DND-41 (cell line): ENCODE measurements at regions not wholly inside any gene's neighbourhood (a gene's known extent, or its start where the extent isn't known, plus 50 kb on each side); places are given as distances from the start of the nearest gene placed in this dataset.

Experiments used
- ATAC-seq: fragments of 200-7000 bp; cut with Tn5 transposase; 3 replicates; pipeline ENCODE4 v1.9.1; 2021; ENCODE audit warnings: low read depth; ENCODE audit not compliant: insufficient read depth
- DNase-seq: peaks from one replicate; pipeline ENCODE4 v3.0.0-alpha.2; 2020
- H2AFZ ChIP-seq: 2 replicates; pipeline ENCODE4 v1.6.0; 2012; ENCODE audit warnings: low read depth, low read length
- H3K27ac ChIP-seq: 2 replicates; pipeline ENCODE4 v1.5.1; 2012; ENCODE audit warnings: low read length, inconsistent platforms
- H3K27me3 ChIP-seq: fragments of 200-600 bp; sonication (generic); 2 replicates; pipeline ENCODE4 v1.6.0; 2012; ENCODE audit warnings: low read length, mild to moderate bottlenecking, inconsistent platforms; ENCODE audit not compliant: insufficient read depth, poor library complexity
- H3K36me3 ChIP-seq: 2 replicates; pipeline ENCODE4 v1.5.1; 2012; ENCODE audit warnings: low read length, inconsistent platforms; ENCODE audit not compliant: insufficient read depth
- H3K4me1 ChIP-seq: 2 replicates; pipeline ENCODE4 v1.5.1; 2012; ENCODE audit warnings: mild to moderate bottlenecking, low read length; ENCODE audit not compliant: insufficient read depth
- H3K4me2 ChIP-seq: 2 replicates; pipeline ENCODE4 v1.6.0; 2012; ENCODE audit warnings: mild to moderate bottlenecking, moderate library complexity, low read length, inconsistent platforms; ENCODE audit not compliant: insufficient read depth
- H3K4me3 ChIP-seq, 2 experiments: fragments of 200-600 bp in 1 of 2; shearing (Covaris generic) in 1 of 2; 2 replicates each; pipeline ENCODE4 v1.5.1; 2012 to 2016; ENCODE audit warnings: inconsistent platforms in 2 of 2, low read length in 2 of 2, mild to moderate bottlenecking in 2 of 2, low read depth in 1 of 2, moderate library complexity in 1 of 2
- H3K79me2 ChIP-seq: 2 replicates; pipeline ENCODE4 v1.6.0; 2012; ENCODE audit warnings: low read length, inconsistent platforms; ENCODE audit not compliant: insufficient read depth
- H3K9ac ChIP-seq: 2 replicates; pipeline ENCODE4 v1.6.0; 2012; ENCODE audit warnings: low read depth, mild to moderate bottlenecking, inconsistent platforms, low read length, moderate library complexity
- H3K9me3 ChIP-seq: 2 replicates; pipeline ENCODE4 v1.5.1; 2012; ENCODE audit warnings: low read length, moderate library complexity, mild to moderate bottlenecking, inconsistent platforms; ENCODE audit not compliant: insufficient read depth, severe bottlenecking
- H4K20me1 ChIP-seq: 2 replicates; pipeline ENCODE4 v1.6.0; 2012; ENCODE audit warnings: low read length; ENCODE audit not compliant: insufficient read depth
- CTCF ChIP-seq: IDR thresholded peaks from 2 replicates; pipeline ENCODE4 v1.5.1; 2012; ENCODE audit warnings: borderline replicate concordance, low read length, moderate library complexity, mild to moderate bottlenecking; ENCODE audit not compliant: poor library complexity, severe bottlenecking; ENCODE audit errors: extremely low read depth
- EZH2 ChIP-seq: IDR thresholded peaks from 3 replicates; pipeline ENCODE4 v1.6.1; 2012; ENCODE audit warnings: borderline replicate concordance, low read depth, mild to moderate bottlenecking, moderate library complexity, low read length, inconsistent platforms; ENCODE audit not compliant: severe bottlenecking

- Histone ChIP-seq H3K79me2 (no peaks in the 10 kb centered on the region), H3K9ac (no peak overlapping the region), H3K4me1 (no peaks in the 10 kb centered on the region), H3K4me3 (no peak overlapping the region), H4K20me1 (no peaks in the 10 kb centered on the region), H3K27me3 (no peaks in the 10 kb centered on the region), H3K4me2 (no peak overlapping the region), H3K27ac (no peak overlapping the region), H2AFZ (no peak overlapping the region), H3K36me3 (no peaks in the 10 kb centered on the region), H3K9me3 (no peaks in the 10 kb centered on the region)
- DNase-seq (no peak), ATAC-seq (no peak)
- TF ChIP-seq CTCF (no peak), EZH2 (no peak)
Observed at GRCh38 chr7:145031162-145031561, 195.3 kb upstream of the TPK1 start.

- no peaks in the 10 kb centered on the region for H3K4me1 ChIP-seq
- TF ChIP-seq EZH2, result no peak
- no peak for TF ChIP-seq CTCF
- H3K27ac ChIP-seq, result no peak overlapping the region
- DNase-seq (no peak), ATAC-seq (no peak)
- no peak overlapping the region for H2AFZ ChIP-seq
- no peak overlapping the region for H3K9ac ChIP-seq
- H3K79me2 ChIP-seq, result no peaks in the 10 kb centered on the region
- no peaks in the 10 kb centered on the region for H4K20me1 ChIP-seq
- no peak overlapping the region for H3K4me3 ChIP-seq
- H3K27me3 ChIP-seq, result no peaks in the 10 kb centered on the region
- no peaks in the 10 kb centered on the region for H3K9me3 ChIP-seq
- no peak overlapping the region for H3K4me2 ChIP-seq
- H3K36me3 ChIP-seq, result no peaks in the 10 kb centered on the region
Observed at GRCh38 chr7:145030754-145031153, 194.9 kb upstream of the TPK1 start.

GRCh38 chr7:145020454-145020853 lies 184.6 kb upstream of the TPK1 start:
- H3K4me1 ChIP-seq, result no peaks in the 10 kb centered on the region

More at GRCh38 chr7:145020454-145020853, 184.6 kb upstream of the TPK1 start:
- H3K36me3 ChIP-seq, result no peaks in the 10 kb centered on the region
- no peak overlapping the region for H3K4me3 ChIP-seq
- H3K27me3 ChIP-seq, result no peaks in the 10 kb centered on the region
- H3K4me2 ChIP-seq, result no peak overlapping the region
- no peak overlapping the region for H2AFZ ChIP-seq
- no peaks in the 10 kb centered on the region for H3K9me3 ChIP-seq
- ATAC-seq (no peak), DNase-seq (no peak)
- TF ChIP-seq CTCF (no peak), EZH2 (no peak)
- no peak overlapping the region for H3K9ac ChIP-seq
- no peaks in the 10 kb centered on the region for H4K20me1 ChIP-seq
- H3K27ac ChIP-seq, result no peak overlapping the region
- H3K79me2 ChIP-seq, result no peaks in the 10 kb centered on the region
